ENCODE measurements at regions not wholly inside any gene's neighbourhood (a gene's known extent, or its start where the extent isn't known, plus 50 kb on each side); places are given as distances from the start of the nearest gene placed in this dataset.

GRCh38 chr13:74320282-74320681, 186.1 kb upstream of the KLF12 start:
- TF ChIP-seq TCF12 (IDR thresholded peaks at IDR 0.05; ENCODE audit: low read depth) (no peak), EP300 (IDR thresholded peaks at IDR 0.05; ENCODE audit: borderline replicate concordance) (no peak), ZBTB7A (IDR thresholded peaks at IDR 0.05; ENCODE audit: low read depth) (no peak), TEAD4 (IDR thresholded peaks at IDR 0.05) (no peak), EGR1 (IDR thresholded peaks at IDR 0.05) (no peak), CREB1 (IDR thresholded peaks at IDR 0.05; ENCODE audit: low read depth) (no peak), TAF1 (IDR thresholded peaks at IDR 0.05; ENCODE audit: low read depth) (no peak), CEBPB (IDR thresholded peaks at IDR 0.05) (no peak), RAD21 (IDR thresholded peaks at IDR 0.05; ENCODE audit: low read depth) (no peak), YY1 (IDR thresholded peaks at IDR 0.05; ENCODE audit: low read depth) (no peak), FOXM1 (IDR thresholded peaks at IDR 0.05; ENCODE audit: borderline replicate concordance, low read depth) (no peak), REST (IDR thresholded peaks at IDR 0.05; ENCODE audit: low read depth) (no peak)
- TF ChIP-seq, protein P1, sequence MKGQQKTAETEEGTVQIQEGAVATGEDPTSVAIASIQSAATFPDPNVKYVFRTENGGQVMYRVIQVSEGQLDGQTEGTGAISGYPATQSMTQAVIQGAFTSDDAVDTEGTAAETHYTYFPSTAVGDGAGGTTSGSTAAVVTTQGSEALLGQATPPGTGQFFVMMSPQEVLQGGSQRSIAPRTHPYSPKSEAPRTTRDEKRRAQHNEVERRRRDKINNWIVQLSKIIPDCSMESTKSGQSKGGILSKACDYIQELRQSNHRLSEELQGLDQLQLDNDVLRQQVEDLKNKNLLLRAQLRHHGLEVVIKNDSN (IDR thresholded peaks at IDR 0.05): no peak

- TF ChIP-seq, protein P1 (IDR thresholded peaks at IDR 0.05): no peak
- no peak for TF ChIP-seq FOXM1 (IDR thresholded peaks at IDR 0.05; ENCODE audit: borderline replicate concordance, low read depth)
- TF ChIP-seq TCF12 (IDR thresholded peaks at IDR 0.05; ENCODE audit: low read depth): no peak
- TF ChIP-seq REST (IDR thresholded peaks at IDR 0.05; ENCODE audit: low read depth): no peak
- no peak for TF ChIP-seq RAD21 (IDR thresholded peaks at IDR 0.05; ENCODE audit: low read depth)
- TF ChIP-seq TEAD4 (IDR thresholded peaks at IDR 0.05): no peak
- no peak for TF ChIP-seq EGR1 (IDR thresholded peaks at IDR 0.05)
- TF ChIP-seq CREB1 (IDR thresholded peaks at IDR 0.05; ENCODE audit: low read depth): no peak
- no peak for TF ChIP-seq ZBTB7A (IDR thresholded peaks at IDR 0.05; ENCODE audit: low read depth)
- no peak for TF ChIP-seq NFIC (IDR thresholded peaks at IDR 0.05)
- TF ChIP-seq MAX (IDR thresholded peaks at IDR 0.05): no peak
- TF ChIP-seq TAF1 (IDR thresholded peaks at IDR 0.05; ENCODE audit: low read depth): no peak
- no peak for TF ChIP-seq EP300 (IDR thresholded peaks at IDR 0.05; ENCODE audit: borderline replicate concordance)
- TF ChIP-seq YY1 (IDR thresholded peaks at IDR 0.05; ENCODE audit: low read depth): no peak
- no peak for TF ChIP-seq CEBPB (IDR thresholded peaks at IDR 0.05)
Observed at GRCh38 chr13:74316547-74316946, 182.3 kb upstream of the KLF12 start.

GRCh38 chr13:74306496-74306895, 172.3 kb upstream of the KLF12 start:
- TF ChIP-seq TAF1 (IDR thresholded peaks at IDR 0.05; ENCODE audit: low read depth): no peak
- TF ChIP-seq, protein P1 (IDR thresholded peaks at IDR 0.05): no peak
- TF ChIP-seq CEBPB (IDR thresholded peaks at IDR 0.05): no peak
- no peak for TF ChIP-seq ZBTB7A (IDR thresholded peaks at IDR 0.05; ENCODE audit: low read depth)
- TF ChIP-seq TEAD4 (IDR thresholded peaks at IDR 0.05): no peak
- no peak for TF ChIP-seq NFIC (IDR thresholded peaks at IDR 0.05)
- no peak for TF ChIP-seq EP300 (IDR thresholded peaks at IDR 0.05; ENCODE audit: borderline replicate concordance)
- no peak for TF ChIP-seq YY1 (IDR thresholded peaks at IDR 0.05; ENCODE audit: low read depth)
- TF ChIP-seq CREB1 (IDR thresholded peaks at IDR 0.05; ENCODE audit: low read depth): no peak
- no peak for TF ChIP-seq TCF12 (IDR thresholded peaks at IDR 0.05; ENCODE audit: low read depth)
- TF ChIP-seq REST (IDR thresholded peaks at IDR 0.05; ENCODE audit: low read depth): no peak

DNA sequence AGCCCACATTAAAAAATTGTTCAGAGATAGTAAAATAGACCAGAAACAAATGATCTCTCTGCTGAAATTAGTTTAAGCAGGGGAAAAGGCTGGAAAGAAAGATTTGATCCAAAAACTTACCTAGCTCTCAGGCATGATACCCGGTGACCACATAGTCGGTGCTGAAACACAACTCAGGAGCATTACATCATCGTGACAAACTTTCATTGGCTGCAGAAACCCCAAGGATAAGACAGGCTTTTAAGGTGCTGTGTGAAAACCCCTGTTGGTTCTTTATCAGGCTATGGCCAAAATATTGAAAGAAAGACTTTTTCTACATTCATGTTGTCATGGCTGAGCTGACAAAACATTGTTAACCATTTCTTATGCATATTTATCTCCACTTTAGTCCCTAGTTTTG, 171.7 kb upstream of the KLF12 start:
- TF ChIP-seq TCF12 (IDR thresholded peaks at IDR 0.05; ENCODE audit: low read depth): no peak
- TF ChIP-seq RAD21 (IDR thresholded peaks at IDR 0.05; ENCODE audit: low read depth): no peak
- TF ChIP-seq TAF1 (IDR thresholded peaks at IDR 0.05; ENCODE audit: low read depth): no peak
- no peak for TF ChIP-seq TEAD4 (IDR thresholded peaks at IDR 0.05)
- TF ChIP-seq NFIC (IDR thresholded peaks at IDR 0.05): no peak
- TF ChIP-seq CREB1 (IDR thresholded peaks at IDR 0.05; ENCODE audit: low read depth): no peak
- no peak for TF ChIP-seq REST (IDR thresholded peaks at IDR 0.05; ENCODE audit: low read depth)
- TF ChIP-seq EP300 (IDR thresholded peaks at IDR 0.05; ENCODE audit: borderline replicate concordance): no peak
- TF ChIP-seq FOXM1 (IDR thresholded peaks at IDR 0.05; ENCODE audit: borderline replicate concordance, low read depth): no peak
- TF ChIP-seq, protein P1 (IDR thresholded peaks at IDR 0.05): no peak
- TF ChIP-seq MAX (IDR thresholded peaks at IDR 0.05): no peak
- no peak for TF ChIP-seq YY1 (IDR thresholded peaks at IDR 0.05; ENCODE audit: low read depth)
- TF ChIP-seq EGR1 (IDR thresholded peaks at IDR 0.05): no peak
- TF ChIP-seq CEBPB (IDR thresholded peaks at IDR 0.05): no peak
- TF ChIP-seq ZBTB7A (IDR thresholded peaks at IDR 0.05; ENCODE audit: low read depth): no peak

Measured in Ishikawa (cell line).